NB4 (cell line): ENCODE measurements at regions not wholly inside any gene's neighbourhood (a gene's known extent, or its start where the extent isn't known, plus 50 kb on each side); places are given as distances from the start of the nearest gene placed in this dataset.
"Not testable (repeated sequence)": the region's sequence is repeated elsewhere in the genome, so short reads cannot be mapped to it uniquely, and the experiment has no call there.

ENCODE experiments used
- DNase-seq: peaks from one replicate; pipeline ENCODE4 v3.0.0; 2010; ENCODE audit warnings: low read depth
- H3K4me3 ChIP-seq: one replicate; pipeline ENCODE4 v1.5.1; 2011; ENCODE audit warnings: mild to moderate bottlenecking, low read depth, low read length, moderate library complexity
- MYC ChIP-seq: IDR thresholded peaks from 2 replicates; pipeline ENCODE4 v1.6.1; 2011; ENCODE audit warnings: low read depth, low read length
- POLR2A ChIP-seq: IDR thresholded peaks from 2 replicates; pipeline ENCODE4 v1.6.1; 2011; ENCODE audit warnings: mild to moderate bottlenecking; ENCODE audit not compliant: insufficient read length; ENCODE audit errors: extremely low read depth
- TF ChIP-seq, protein P1 (sequence below): IDR thresholded peaks from one replicate; pipeline ENCODE4 v1.5.1; 2012; ENCODE audit warnings: low read depth, low read length
- TF ChIP-seq, protein P2 (sequence below): IDR thresholded peaks from 2 replicates; pipeline ENCODE4 v1.6.1; 2011; ENCODE audit warnings: low read depth, low read length

DNA sequence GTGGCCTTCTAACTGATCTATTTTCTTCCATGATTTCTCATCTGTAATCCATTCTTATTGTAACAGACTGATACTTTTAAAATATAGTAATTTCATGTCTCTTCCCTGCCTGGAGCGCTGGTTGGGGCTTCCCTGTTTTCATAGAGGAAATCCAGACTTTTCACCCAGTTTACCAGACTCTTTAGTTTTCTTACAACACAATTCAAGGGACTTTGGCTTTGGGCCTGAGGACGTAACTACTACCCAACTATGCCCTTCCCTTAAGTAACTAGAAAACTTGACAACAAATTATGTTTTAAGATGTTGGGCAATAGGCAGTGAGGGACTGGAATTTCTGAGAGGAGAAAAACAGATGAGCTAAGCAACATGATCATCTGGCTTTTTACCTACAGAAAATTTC is 289.6 kb downstream of the FGF10 start:
- DNase-seq = no peak
- TF ChIP-seq, protein P1, sequence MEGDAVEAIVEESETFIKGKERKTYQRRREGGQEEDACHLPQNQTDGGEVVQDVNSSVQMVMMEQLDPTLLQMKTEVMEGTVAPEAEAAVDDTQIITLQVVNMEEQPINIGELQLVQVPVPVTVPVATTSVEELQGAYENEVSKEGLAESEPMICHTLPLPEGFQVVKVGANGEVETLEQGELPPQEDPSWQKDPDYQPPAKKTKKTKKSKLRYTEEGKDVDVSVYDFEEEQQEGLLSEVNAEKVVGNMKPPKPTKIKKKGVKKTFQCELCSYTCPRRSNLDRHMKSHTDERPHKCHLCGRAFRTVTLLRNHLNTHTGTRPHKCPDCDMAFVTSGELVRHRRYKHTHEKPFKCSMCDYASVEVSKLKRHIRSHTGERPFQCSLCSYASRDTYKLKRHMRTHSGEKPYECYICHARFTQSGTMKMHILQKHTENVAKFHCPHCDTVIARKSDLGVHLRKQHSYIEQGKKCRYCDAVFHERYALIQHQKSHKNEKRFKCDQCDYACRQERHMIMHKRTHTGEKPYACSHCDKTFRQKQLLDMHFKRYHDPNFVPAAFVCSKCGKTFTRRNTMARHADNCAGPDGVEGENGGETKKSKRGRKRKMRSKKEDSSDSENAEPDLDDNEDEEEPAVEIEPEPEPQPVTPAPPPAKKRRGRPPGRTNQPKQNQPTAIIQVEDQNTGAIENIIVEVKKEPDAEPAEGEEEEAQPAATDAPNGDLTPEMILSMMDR = no peak
- TF ChIP-seq, protein P2, sequence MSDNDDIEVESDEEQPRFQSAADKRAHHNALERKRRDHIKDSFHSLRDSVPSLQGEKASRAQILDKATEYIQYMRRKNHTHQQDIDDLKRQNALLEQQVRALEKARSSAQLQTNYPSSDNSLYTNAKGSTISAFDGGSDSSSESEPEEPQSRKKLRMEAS = no peak
- no peak for TF ChIP-seq POLR2A
- no peak for TF ChIP-seq MYC
- H3K4me3 ChIP-seq = no peak overlapping the region

DNA sequence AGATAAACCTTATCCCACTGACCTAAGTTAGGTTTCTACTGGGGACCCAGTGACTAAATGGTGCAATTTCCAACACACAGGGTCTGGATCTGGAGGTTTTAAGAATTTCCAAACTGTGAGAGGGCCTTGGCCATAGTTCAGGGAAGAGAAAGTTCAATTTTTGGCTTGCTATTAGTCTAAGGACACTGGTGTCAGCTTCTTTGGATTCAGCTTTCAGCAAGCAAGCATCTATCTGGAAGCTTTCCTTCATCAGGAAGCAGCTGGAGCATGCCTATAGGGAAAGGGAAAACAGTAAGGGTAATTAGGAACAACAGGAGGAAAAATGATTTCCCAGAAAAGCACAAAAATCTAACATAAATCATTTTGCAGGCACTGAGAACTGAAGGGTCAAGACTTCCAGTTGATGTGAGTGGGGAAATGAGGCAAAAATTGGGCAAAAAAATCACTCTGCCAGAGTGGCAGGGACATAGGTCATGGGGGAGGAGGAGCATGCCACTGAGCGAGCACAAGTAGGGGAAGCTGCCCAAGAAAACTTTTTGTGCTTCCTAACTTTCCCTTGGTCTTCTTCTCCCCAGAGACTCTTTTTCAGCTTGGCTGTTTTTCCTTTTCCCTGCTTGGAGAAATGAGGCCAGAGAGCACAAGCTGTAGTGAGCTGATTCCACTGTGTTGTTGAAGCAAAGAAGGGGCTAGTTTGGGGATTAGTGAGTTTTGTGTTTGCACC is 299.6 kb downstream of the FGF10 start:
- no peak for DNase-seq
- no peak overlapping the region for H3K4me3 ChIP-seq
- TF ChIP-seq POLR2A (no peak), MYC (no peak)
- TF ChIP-seq, protein P1 = no peak
- TF ChIP-seq, protein P2 = no peak

DNA sequence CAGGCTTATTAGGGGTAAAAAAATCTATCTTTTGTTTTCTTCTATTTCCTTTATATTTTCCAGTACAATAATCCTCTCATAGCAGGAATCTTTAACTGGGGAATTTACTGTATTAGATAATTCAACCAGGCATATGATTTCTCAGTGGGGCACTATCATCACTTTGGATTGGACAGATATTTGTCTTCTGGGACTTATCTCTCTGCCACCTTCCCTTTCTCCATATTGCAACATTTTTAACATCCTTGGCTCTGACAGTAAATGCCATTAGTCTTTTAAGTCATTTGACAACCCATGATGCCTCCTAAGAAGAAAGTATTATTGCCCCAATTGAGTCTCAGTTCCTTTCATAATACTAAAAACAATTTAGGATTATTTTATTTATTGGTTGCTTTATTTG is 304.1 kb downstream of the FGF10 start:
- DNase-seq = no peak
- no peak overlapping the region for H3K4me3 ChIP-seq
- TF ChIP-seq, protein P2 = no peak
- TF ChIP-seq, protein P1 = no peak
- no peak for TF ChIP-seq MYC
- TF ChIP-seq POLR2A = no peak

DNA sequence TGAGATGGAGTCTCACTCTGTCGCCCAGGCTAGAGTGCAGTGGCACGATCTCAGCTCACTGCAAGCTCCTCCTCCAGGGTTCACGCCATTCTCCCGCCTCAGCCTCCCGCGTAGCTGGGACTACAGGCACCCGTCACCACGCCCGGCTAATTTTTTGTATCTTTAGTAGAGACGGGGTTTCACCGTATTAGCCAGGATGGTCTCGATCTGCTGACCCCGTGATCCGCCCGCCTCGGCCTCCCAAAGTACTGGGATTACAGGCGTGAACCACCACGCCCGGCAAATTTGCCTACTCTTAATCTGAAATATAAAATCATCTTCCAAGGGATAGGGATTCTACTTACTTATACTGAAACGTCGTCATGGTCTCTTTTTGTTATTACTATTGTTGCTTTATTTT is 314.7 kb downstream of the FGF10 start:
- not testable (repeated sequence) for DNase-seq

DNA sequence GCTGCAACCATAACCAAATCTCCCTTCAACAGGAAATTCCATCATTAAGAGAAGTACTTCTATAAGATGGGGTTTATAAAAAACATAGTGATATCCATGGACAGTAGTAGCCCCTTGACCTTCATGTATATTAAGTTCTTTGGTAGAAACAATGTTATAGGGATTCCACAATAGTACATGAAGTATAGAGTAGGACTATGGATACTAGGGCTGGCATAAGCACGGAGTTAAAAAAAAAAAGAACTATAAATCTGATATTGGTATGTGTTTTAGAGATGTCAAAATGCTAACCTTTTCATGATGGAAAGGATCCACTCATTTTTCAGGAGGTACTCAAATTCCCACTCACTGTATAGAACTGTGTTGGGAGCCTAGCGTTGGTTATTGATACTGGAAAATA is 337.6 kb downstream of the FGF10 start:
- no peak for TF ChIP-seq MYC
- TF ChIP-seq, protein P1 = no peak
- TF ChIP-seq POLR2A = no peak
- TF ChIP-seq, protein P2 = no peak
- H3K4me3 ChIP-seq = no peak overlapping the region
- no peak for DNase-seq

More for the DNA sequence above, 314.7 kb downstream of the FGF10 start:
- not testable (repeated sequence) for H3K4me3 ChIP-seq

DNA sequence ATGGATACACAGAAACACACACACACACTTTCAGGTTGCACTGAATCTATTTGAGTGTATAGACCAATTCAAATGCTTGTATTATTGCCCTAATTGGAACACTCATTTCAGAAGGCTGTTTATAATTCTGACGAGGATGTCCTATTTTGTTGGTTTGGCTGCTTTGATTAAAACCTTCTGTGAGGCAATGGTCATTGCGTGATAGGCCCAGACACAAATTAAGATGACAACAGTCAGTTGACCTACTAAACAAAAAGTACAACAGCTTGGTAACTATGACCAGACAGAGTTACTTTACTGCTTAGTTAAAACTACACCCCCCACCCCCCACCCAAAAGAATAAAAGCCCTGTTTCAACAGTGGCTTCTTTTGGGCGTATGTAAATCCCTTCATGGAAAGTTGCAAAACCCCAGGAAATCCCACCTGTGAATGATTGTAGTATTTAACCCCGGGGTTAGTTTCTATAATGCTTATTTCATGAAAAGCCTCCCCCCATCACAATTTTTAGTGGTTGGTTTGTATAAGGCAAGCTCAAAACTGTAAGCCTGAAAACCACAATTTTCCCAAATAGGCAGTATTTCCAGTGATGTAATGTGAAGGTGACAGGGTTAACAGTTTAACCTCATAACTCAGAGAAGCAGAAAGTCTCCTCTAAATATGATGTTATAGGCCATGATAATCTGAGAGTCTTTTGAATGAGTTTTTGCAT is 340.8 kb downstream of the FGF10 start:
- DNase-seq = no peak
- TF ChIP-seq, protein P2 = no peak
- TF ChIP-seq POLR2A (no peak), MYC (no peak)
- TF ChIP-seq, protein P1 = no peak
- no peak overlapping the region for H3K4me3 ChIP-seq
